ENCODE measurements at regions not wholly inside any gene's neighbourhood (a gene's known extent, or its start where the extent isn't known, plus 50 kb on each side); places are given as distances from the start of the nearest gene placed in this dataset.

- TF ChIP-seq CTCF (conservative IDR thresholded peaks at IDR 0.05; ENCODE audit: low read length) (no peak), EZH2phosphoT487 (IDR thresholded peaks at IDR 0.05; ENCODE audit: borderline replicate concordance, low read depth, low read length) (no peak)
Measured at GRCh38 chr18:51891876-51892275, 448.1 kb upstream of the DCC start.

Measured in OCI-LY7 (cell line).